Bronchial epithelial cell (primary cell): ENCODE measurements at regions not wholly inside any gene's neighbourhood (a gene's known extent, or its start where the extent isn't known, plus 50 kb on each side); places are given as distances from the start of the nearest gene placed in this dataset.
"Not testable (repeated sequence)": the region's sequence is repeated elsewhere in the genome, so short reads cannot be mapped to it uniquely, and the experiment has no call there.

Experiments
- DNase-seq: peaks from one replicate; pipeline ENCODE4 v3.0.0-alpha.2; 2010; ENCODE audit warnings: low read depth
- FAIRE-seq: peaks from 2 replicates; lab custom pipeline; 2011; peaks lifted over from hg19 to GRCh38; lab: Jason Lieb, UNC
- H3K27me3 ChIP-seq: 2 replicates; pipeline ENCODE4 v1.5.1; 2011; ENCODE audit warnings: low read length; ENCODE audit not compliant: control insufficient read depth, insufficient read depth
- H3K36me3 ChIP-seq: 2 replicates; pipeline ENCODE4 v1.5.1; 2011; ENCODE audit warnings: low read length; ENCODE audit not compliant: control insufficient read depth, insufficient read depth
- H3K4me3 ChIP-seq: 2 replicates; pipeline ENCODE4 v1.5.1; 2011; ENCODE audit warnings: mild to moderate bottlenecking, low read depth, low read length, control low read depth
- CTCF ChIP-seq: IDR thresholded peaks from 2 replicates; pipeline ENCODE4 v1.5.1; 2011; ENCODE audit warnings: mild to moderate bottlenecking, moderate library complexity, low read length, control low read depth, inconsistent platforms; ENCODE audit not compliant: insufficient read depth, severe bottlenecking

GRCh38 chr10:108970016-108970415 lies 953.3 kb downstream of the XPNPEP1 start:
- FAIRE-seq, result no peak
- no peaks in the 10 kb centered on the region for H3K36me3 ChIP-seq
- no peak for TF ChIP-seq CTCF
- DNase-seq, result no peak
- no peak overlapping the region for H3K4me3 ChIP-seq
- no peaks in the 10 kb centered on the region for H3K27me3 ChIP-seq

GRCh38 chr10:108966411-108966810 lies 956.9 kb downstream of the XPNPEP1 start:
- no peak for FAIRE-seq
- TF ChIP-seq CTCF, result no peak
- Histone ChIP-seq H3K36me3 (no peaks in the 10 kb centered on the region), H3K4me3 (no peak overlapping the region), H3K27me3 (no peaks in the 10 kb centered on the region)
- DNase-seq, result no peak

GRCh38 chr10:108966005-108966404 lies 957.3 kb downstream of the XPNPEP1 start:
- FAIRE-seq, result no peak
- no peak for TF ChIP-seq CTCF
- no peaks in the 10 kb centered on the region for H3K27me3 ChIP-seq
- H3K36me3 ChIP-seq, result no peaks in the 10 kb centered on the region
- no peak for DNase-seq
- H3K4me3 ChIP-seq, result no peak overlapping the region

- no peaks in the 10 kb centered on the region for H3K27me3 ChIP-seq
- H3K4me3 ChIP-seq, result no peak overlapping the region
- FAIRE-seq (no peak), DNase-seq (no peak)
- TF ChIP-seq CTCF, result no peak
- H3K36me3 ChIP-seq, result no peaks in the 10 kb centered on the region
These were observed 961.1 kb downstream of the XPNPEP1 start for GRCh38 chr10:108962172-108962571.

GRCh38 chr10:108957681-108958080 lies 965.6 kb downstream of the XPNPEP1 start:
- H3K4me3 ChIP-seq, result no peak overlapping the region
- H3K27me3 ChIP-seq, result no peaks in the 10 kb centered on the region
- FAIRE-seq (peak; percentile 28), DNase-seq (no peak)
- no peaks in the 10 kb centered on the region for H3K36me3 ChIP-seq
- no peak for TF ChIP-seq CTCF

- no peak for TF ChIP-seq CTCF
- H3K4me3 ChIP-seq, result no peak overlapping the region
- no peaks in the 10 kb centered on the region for H3K27me3 ChIP-seq
- no peaks in the 10 kb centered on the region for H3K36me3 ChIP-seq
- no peak for DNase-seq
- FAIRE-seq, result no peak
These were observed 967.2 kb downstream of the XPNPEP1 start for GRCh38 chr10:108956149-108956548.

GRCh38 chr10:108920029-108920428 lies 1003.3 kb downstream of the XPNPEP1 start:
- H3K4me3 ChIP-seq, H3K36me3 ChIP-seq, H3K27me3 ChIP-seq, FAIRE-seq, DNase-seq: not testable (repeated sequence)
